ENCODE measurements at regions not wholly inside any gene's neighbourhood (a gene's known extent, or its start where the extent isn't known, plus 50 kb on each side); places are given as distances from the start of the nearest gene placed in this dataset.

DNA sequence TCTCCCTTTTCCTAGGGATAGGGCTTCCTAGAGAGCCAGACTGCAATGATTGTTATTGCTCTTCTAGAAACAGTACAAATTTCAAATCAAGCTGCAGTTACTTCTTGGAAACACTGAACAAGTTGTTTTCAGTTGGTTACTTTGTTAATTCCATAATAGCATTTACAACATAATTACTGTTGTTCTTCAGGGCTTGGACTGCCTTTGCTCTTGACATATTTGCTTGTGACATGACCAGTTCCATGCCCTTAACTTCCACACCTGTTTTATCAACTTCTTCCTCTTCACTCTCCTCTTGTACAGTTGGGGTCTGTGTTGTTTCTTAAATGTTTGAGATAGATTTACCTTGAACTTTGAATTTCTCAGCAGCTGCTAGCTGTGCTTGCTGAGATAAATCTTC, 104.4 kb downstream of the SEC23IP start:
- H3K27ac Mint-ChIP-seq, result no peak overlapping the region
- CTCF ChIA-PET, result no interaction called here

DNA sequence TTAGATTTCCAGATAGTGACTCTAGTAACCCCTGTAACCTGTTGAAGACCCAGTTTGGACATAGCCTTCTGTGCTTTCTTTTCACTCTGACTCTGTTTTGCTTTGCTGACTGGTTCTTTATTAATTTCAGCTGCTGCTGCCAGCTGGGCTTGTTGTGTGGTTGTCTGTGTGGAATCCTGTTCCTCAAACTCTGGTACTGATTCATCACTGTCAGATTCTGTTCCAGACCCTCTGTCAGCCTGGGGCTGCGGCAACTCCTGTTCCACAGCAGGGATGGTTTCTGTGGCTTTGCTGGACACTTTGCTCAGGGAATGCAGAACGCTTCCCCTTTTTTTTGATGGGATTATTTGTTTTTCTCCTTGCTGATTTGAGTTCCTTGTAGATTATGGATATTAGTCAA, 104.9 kb downstream of the SEC23IP start:
- ATAC-seq (no peak), DNase-seq (no peak)
- no peak overlapping the region for H3K27ac Mint-ChIP-seq
- H3K36me3 Mint-ChIP-seq (ENCODE audit: low read depth), result no peaks in the 10 kb centered on the region
- CTCF ChIA-PET, result no interaction called here
- H3K4me3 Mint-ChIP-seq, result no peak overlapping the region
- no peaks in the 10 kb centered on the region for H3K4me1 Mint-ChIP-seq (ENCODE audit: low read depth)
- H3K9me3 Mint-ChIP-seq (ENCODE audit: insufficient read depth), result peaks cover 9% of the 10 kb centered on the region
- POLR2A ChIA-PET, result no interaction called here
- H3K27me3 Mint-ChIP-seq (ENCODE audit: low read depth), result peaks cover 28% of the 10 kb centered on the region

More for the DNA sequence above, 104.4 kb downstream of the SEC23IP start:
- H3K36me3 Mint-ChIP-seq (ENCODE audit: low read depth), result no peaks in the 10 kb centered on the region
- POLR2A ChIA-PET, result no interaction called here
- H3K27me3 Mint-ChIP-seq (ENCODE audit: low read depth), result peaks cover 25% of the 10 kb centered on the region
- peaks cover 9% of the 10 kb centered on the region for H3K9me3 Mint-ChIP-seq (ENCODE audit: insufficient read depth)
- ATAC-seq (no peak), DNase-seq (no peak)
- no peak overlapping the region for H3K4me3 Mint-ChIP-seq
- H3K4me1 Mint-ChIP-seq (ENCODE audit: low read depth), result no peaks in the 10 kb centered on the region

DNA sequence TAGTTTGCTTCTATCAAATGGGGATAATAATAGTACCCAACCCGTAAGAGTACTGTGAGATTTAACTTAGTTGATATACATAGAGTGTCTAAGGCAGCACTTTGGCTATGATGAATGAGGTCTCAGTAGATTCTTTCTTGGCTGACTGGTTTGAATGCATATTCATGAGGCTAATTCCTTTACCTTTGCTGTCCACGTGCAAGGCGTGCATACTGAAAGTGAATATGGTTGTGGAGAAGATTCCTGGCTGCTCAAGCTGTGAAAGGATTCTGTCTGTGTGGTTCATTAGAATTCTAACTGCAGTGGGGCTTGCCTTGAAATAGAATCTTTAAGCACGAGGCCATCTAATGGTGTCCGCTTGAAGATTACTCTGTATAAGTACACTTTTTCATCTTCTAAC, 110.3 kb downstream of the SEC23IP start:
- ChIA-PET CTCF (no interaction called here), POLR2A (no interaction called here)
- DNase-seq (no peak), ATAC-seq (no peak)
- no peaks in the 10 kb centered on the region for H3K36me3 Mint-ChIP-seq (ENCODE audit: low read depth)
- H3K4me3 Mint-ChIP-seq, result no peak overlapping the region
- H3K27ac Mint-ChIP-seq, result no peak overlapping the region
- peaks cover 23% of the 10 kb centered on the region for H3K27me3 Mint-ChIP-seq (ENCODE audit: low read depth)
- H3K4me1 Mint-ChIP-seq (ENCODE audit: low read depth), result no peaks in the 10 kb centered on the region
- H3K9me3 Mint-ChIP-seq (ENCODE audit: insufficient read depth), result no peaks in the 10 kb centered on the region

DNA sequence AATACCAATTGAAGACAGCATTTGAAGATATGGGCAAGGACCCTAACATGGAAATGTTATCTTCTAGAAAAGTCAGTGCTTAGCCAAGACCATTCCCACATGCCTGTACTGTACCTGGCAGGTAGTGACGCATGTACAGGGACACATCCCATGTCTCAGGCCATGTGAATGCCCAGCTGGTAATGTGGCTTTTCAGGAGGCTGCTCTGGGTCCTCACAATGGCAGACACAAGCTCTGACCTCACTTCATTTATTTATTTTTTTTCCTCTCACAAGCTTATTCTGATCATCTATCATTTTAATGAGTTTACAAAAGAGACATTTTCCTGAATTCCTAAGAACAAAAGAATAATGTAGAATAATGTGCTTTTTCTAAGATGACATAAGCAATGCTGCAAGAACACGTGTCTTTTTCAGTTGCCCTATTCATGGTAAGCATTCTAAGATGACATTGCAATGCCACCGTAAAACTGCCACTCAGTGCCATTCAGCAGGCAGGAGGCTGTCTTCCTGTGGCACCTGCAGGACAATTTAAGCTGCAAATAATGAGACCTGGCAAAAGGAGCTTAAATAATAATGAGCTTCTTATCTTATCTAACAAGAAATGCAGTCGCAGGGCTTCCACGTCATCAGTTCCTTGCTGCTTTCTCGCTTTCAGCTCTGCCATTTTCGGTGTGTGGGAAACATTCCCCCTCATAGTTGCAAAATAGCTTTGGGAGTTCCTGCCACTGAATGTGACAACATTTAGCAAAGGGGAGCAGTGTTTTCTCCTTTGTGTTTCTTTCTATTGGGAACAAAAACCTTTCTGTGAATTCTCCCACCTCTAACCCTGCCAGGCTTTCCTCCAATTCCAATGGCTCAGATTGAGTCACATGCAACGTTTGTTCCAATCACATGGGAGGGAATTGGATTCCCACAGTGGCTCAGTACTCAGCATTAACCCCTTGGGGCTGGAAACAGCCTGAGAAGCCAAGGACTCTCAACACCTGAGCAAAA, 113.0 kb downstream of the SEC23IP start:
- H3K4me1 Mint-ChIP-seq (ENCODE audit: low read depth), result no peaks in the 10 kb centered on the region
- H3K27ac Mint-ChIP-seq, result no peak overlapping the region
- ChIA-PET POLR2A (no interaction called here), CTCF (no interaction called here)
- no peak overlapping the region for H3K4me3 Mint-ChIP-seq
- no peak for ATAC-seq
- no peaks in the 10 kb centered on the region for H3K9me3 Mint-ChIP-seq (ENCODE audit: insufficient read depth)
- no peak for DNase-seq
- no peaks in the 10 kb centered on the region for H3K36me3 Mint-ChIP-seq (ENCODE audit: low read depth)
- H3K27me3 Mint-ChIP-seq (ENCODE audit: low read depth), result peaks cover 22% of the 10 kb centered on the region

DNA sequence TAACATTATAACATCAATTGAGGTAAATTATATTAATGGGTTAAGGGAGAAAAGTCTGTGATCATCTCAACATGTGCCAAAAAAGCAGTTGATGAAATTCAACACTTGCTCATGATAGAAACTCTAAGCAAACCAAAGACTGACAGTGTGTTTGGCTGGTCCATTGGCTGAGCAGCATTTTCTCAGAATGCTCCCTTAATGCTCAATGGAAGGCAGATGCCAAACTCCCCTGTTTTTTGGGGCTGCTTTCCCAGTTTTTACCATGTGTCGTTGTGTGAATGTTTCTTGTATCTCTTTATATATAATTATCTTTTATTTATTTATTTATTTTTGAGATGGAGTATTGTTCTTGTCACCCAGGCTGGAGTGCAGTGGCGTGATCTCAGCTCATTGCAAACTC, 114.7 kb downstream of the SEC23IP start:
- Mint-ChIP-seq H3K9me3 (ENCODE audit: insufficient read depth) (no peaks in the 10 kb centered on the region), H3K4me1 (ENCODE audit: low read depth) (no peaks in the 10 kb centered on the region)
- CTCF ChIA-PET, result no interaction called here

DNA sequence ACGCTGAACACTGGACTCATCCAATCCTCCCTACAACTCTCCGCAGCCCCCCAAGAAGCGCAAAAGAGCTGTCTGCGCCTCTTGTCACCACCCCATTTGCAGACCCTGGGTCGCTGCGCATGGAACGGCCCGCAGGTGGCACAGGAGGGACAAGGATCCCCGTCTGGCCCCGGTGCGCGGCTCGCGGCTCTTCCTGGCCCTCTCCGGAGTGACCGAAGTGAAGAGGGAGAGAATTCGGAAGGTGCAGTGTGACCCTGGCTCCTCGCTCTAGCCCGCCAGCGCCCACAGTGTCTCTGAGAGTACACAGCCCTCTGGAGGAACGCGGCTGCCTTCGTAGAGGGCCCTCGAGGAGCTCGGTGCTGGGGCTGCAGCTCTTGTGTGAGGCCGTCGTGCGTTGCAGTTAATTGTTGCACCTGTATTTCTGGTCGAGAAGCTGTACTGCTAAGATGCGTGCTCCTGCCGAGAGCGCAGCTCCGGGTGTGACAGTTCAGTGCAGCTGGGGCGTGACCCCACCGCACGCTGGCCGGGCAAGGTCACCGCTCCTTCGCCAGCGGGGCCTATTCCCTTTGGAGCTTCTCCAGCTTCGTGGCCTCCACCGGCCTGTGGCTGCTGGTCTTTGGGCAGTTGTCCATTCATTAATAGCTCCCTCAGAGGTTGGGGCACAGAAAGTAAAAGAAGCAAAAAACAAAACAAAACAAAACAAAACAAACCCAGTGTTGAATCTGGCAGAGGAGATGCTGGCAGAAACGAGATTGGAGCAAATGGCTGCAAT, 119.0 kb downstream of the SEC23IP start:
- POLR2A ChIA-PET, result no interaction called here
- H3K36me3 Mint-ChIP-seq (ENCODE audit: low read depth), result no peaks in the 10 kb centered on the region
- H3K9me3 Mint-ChIP-seq (ENCODE audit: insufficient read depth), result no peaks in the 10 kb centered on the region
- no peak overlapping the region for H3K4me3 Mint-ChIP-seq
- H3K4me1 Mint-ChIP-seq (ENCODE audit: low read depth), result no peaks in the 10 kb centered on the region
- ATAC-seq (no peak), DNase-seq (no peak)
- CTCF ChIA-PET, result no interaction called here
- H3K27me3 Mint-ChIP-seq (ENCODE audit: low read depth), result peaks cover 33% of the 10 kb centered on the region
- H3K27ac Mint-ChIP-seq, result no peak overlapping the region

More for the DNA sequence above, 114.7 kb downstream of the SEC23IP start:
- ATAC-seq (no peak), DNase-seq (no peak)
- peaks cover 31% of the 10 kb centered on the region for H3K27me3 Mint-ChIP-seq (ENCODE audit: low read depth)
- no peak overlapping the region for H3K4me3 Mint-ChIP-seq
- no peaks in the 10 kb centered on the region for H3K36me3 Mint-ChIP-seq (ENCODE audit: low read depth)
- POLR2A ChIA-PET, result no interaction called here
- no peak overlapping the region for H3K27ac Mint-ChIP-seq

DNA sequence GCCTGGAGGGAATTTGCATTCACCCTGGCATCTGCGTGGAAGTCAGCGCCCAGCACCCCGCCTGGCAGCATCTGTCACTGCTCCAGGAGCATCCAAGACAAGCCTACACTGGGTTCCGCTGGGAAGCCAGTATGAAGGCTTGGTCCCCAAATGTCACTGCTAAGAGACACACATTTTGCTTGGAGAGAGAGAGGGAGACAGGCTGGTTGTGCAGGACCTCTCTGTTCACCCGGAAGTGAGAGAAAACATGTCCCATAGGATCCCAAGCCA, 119.5 kb downstream of the SEC23IP start:
- POLR2A ChIA-PET, result no interaction called here
- no peak for ATAC-seq

DNA sequence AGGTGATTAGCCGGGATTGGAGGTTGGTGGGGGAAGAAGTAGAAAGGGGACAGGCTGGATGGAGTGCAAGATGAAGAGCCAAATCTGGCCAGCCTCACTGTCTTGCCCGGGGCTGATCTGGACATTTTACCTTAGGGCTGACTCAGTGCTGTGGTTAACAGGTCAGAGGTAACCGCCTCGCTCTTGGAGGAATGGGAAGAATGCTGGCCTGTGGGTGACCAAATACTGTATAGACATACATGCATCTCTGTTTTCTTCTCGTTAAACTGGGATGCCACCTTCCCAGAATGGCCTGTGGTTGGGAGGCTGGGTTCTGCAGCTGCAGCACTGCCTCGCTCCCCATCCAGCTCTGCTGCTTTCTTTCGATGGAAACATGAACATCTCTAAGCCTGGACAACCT, 120.0 kb downstream of the SEC23IP start:
- peaks cover 40% of the 10 kb centered on the region for H3K27me3 Mint-ChIP-seq (ENCODE audit: low read depth)
- no peaks in the 10 kb centered on the region for H3K36me3 Mint-ChIP-seq (ENCODE audit: low read depth)
- CTCF ChIA-PET, result no interaction called here
- DNase-seq, result no peak
- H3K4me3 Mint-ChIP-seq, result no peak overlapping the region
- H3K27ac Mint-ChIP-seq, result no peak overlapping the region
- H3K9me3 Mint-ChIP-seq (ENCODE audit: insufficient read depth), result no peaks in the 10 kb centered on the region
- ATAC-seq, result no peak
- H3K4me1 Mint-ChIP-seq (ENCODE audit: low read depth), result no peaks in the 10 kb centered on the region
- POLR2A ChIA-PET, result no interaction called here

More for the DNA sequence above, 119.5 kb downstream of the SEC23IP start:
- no peak overlapping the region for H3K27ac Mint-ChIP-seq
- no peaks in the 10 kb centered on the region for H3K9me3 Mint-ChIP-seq (ENCODE audit: insufficient read depth)
- H3K4me1 Mint-ChIP-seq (ENCODE audit: low read depth), result no peaks in the 10 kb centered on the region
- peaks cover 38% of the 10 kb centered on the region for H3K27me3 Mint-ChIP-seq (ENCODE audit: low read depth)
- DNase-seq, result no peak
- H3K4me3 Mint-ChIP-seq, result no peak overlapping the region
- H3K36me3 Mint-ChIP-seq (ENCODE audit: low read depth), result no peaks in the 10 kb centered on the region
- CTCF ChIA-PET, result no interaction called here

DNA sequence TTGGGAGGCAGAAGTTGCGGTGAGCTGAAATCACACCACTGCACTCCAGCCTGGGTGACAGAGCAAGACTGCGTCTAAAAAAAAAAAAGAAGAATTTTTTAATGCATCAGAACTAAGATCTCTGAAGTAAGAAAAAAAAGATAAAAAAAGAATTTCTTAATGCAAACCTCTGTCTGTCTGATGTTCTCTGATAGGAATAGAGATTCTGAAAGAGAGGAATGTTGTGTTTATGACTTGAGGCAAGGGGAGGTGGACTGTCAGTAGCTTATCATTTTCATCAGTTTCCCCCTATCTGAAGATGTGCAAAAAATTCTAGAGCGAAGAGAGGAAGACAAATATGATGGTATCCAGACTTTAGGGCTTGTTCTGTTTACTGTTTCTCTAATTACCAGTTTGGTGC, 121.5 kb downstream of the SEC23IP start:
- H3K9me3 Mint-ChIP-seq (ENCODE audit: insufficient read depth), result no peaks in the 10 kb centered on the region
- DNase-seq (no peak), ATAC-seq (no peak)
- no peaks in the 10 kb centered on the region for H3K4me1 Mint-ChIP-seq (ENCODE audit: low read depth)
- CTCF ChIA-PET, result no interaction called here
- peaks cover 34% of the 10 kb centered on the region for H3K27me3 Mint-ChIP-seq (ENCODE audit: low read depth)
- POLR2A ChIA-PET, result no interaction called here
- no peak overlapping the region for H3K27ac Mint-ChIP-seq
- no peaks in the 10 kb centered on the region for H3K36me3 Mint-ChIP-seq (ENCODE audit: low read depth)
- no peak overlapping the region for H3K4me3 Mint-ChIP-seq

DNA sequence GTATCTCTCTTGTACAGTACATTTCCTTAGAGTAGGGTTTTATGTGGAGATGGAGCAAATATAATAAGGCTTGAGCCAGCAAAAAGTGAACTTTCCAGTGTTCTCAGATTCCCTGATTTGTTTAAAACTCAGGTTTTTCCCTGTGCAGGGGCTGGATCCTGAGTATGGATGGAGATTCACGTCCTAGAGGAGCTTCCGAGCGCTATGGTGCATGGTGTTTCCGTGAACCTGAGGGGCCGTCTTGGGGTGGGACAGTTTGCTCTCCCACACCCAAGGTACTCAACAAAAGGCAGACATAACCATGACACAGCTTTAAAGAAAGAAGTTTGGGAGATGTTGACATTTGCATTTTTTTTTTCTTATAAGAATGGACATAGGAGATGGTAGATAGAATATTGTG, 122.5 kb downstream of the SEC23IP start:
- Mint-ChIP-seq H3K4me1 (ENCODE audit: low read depth) (no peaks in the 10 kb centered on the region), H3K36me3 (ENCODE audit: low read depth) (no peaks in the 10 kb centered on the region), H3K27me3 (ENCODE audit: low read depth) (peaks cover 34% of the 10 kb centered on the region), H3K27ac (no peak overlapping the region), H3K4me3 (no peak overlapping the region), H3K9me3 (ENCODE audit: insufficient read depth) (no peaks in the 10 kb centered on the region)
- CTCF ChIA-PET, result no interaction called here
- ATAC-seq, result no peak
- POLR2A ChIA-PET, result no interaction called here
- DNase-seq, result no peak

DNA sequence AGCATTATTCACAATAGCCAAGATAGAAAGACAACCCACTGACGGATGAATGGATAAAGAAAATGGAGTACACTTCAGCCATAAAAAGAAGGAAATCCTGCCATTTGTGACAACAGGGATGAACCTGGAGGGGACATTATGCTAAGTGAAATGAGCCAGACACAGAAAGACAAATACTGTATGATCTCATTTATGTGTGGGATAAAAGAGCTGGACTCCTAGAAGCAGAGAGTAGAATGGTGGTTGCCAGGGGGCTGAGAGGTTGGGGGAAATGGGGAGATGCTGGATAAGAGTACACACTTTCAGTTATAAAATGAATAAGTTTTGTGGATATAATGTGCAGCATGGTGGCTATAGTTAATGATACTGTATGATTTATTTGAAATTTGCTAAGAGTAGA, 124.4 kb downstream of the SEC23IP start:
- Mint-ChIP-seq H3K4me3 (no peak overlapping the region), H3K4me1 (ENCODE audit: low read depth) (no peaks in the 10 kb centered on the region), H3K27me3 (ENCODE audit: low read depth) (peaks cover 28% of the 10 kb centered on the region), H3K27ac (no peak overlapping the region), H3K9me3 (ENCODE audit: insufficient read depth) (no peaks in the 10 kb centered on the region), H3K36me3 (ENCODE audit: low read depth) (no peaks in the 10 kb centered on the region)
- CTCF ChIA-PET, result no interaction called here
- ATAC-seq (no peak), DNase-seq (no peak)
- POLR2A ChIA-PET, result no interaction called here

DNA sequence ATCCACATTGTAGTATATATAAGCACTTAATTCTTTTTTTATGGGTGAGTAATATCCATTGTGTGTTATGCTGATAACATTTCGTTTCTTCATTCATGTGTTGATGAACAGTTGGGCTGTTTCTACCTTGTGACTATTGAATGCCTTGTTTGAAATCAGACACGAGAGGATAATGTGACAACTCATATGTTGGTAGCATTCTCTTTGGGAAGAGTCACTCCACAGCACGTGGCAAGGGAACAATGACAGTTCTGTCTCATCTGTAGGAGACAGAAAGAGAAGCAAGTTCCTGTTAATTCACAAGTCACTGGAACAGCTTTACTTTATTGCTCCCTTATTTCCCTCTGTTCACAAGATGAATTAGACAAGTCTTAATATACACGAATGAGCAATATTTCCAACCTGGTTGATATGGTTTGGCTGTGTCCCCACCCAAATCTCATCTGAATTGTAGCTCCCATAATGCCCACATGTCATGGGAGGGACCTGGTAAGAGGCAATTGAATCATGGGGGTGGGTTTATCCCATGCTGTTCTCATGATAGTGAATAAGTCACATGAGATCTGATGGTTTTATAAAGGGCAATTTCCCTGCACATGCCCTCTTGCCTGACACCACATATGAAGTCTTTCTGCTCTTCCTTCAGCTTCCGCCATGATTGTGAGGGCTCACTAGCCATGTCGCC, 125.3 kb downstream of the SEC23IP start:
- DNase-seq (no peak), ATAC-seq (no peak)
- Mint-ChIP-seq H3K4me3 (no peak overlapping the region), H3K27ac (no peak overlapping the region), H3K27me3 (ENCODE audit: low read depth) (peaks cover 20% of the 10 kb centered on the region), H3K4me1 (ENCODE audit: low read depth) (no peaks in the 10 kb centered on the region), H3K9me3 (ENCODE audit: insufficient read depth) (no peaks in the 10 kb centered on the region), H3K36me3 (ENCODE audit: low read depth) (no peaks in the 10 kb centered on the region)
- ChIA-PET CTCF (no interaction called here), POLR2A (no interaction called here)

Measured in activated CD8-positive, alpha-beta T cell treated with anti-CD3 and anti-CD28 coated beads, Interleukin-2, amount 10 ng/mL, durations not matched to agents 7 days and 5 days (primary cell).